ENCODE measurements at regions not wholly inside any gene's neighbourhood (a gene's known extent, or its start where the extent isn't known, plus 50 kb on each side); places are given as distances from the start of the nearest gene placed in this dataset.

GRCh38 chr14:53609009-53609408, 347.6 kb downstream of the BMP4 start:
- H3K4me1 ChIP-seq, result no peaks in the 10 kb centered on the region
- H3K4me3 ChIP-seq (ENCODE audit: low read depth, low read length), result no peak overlapping the region
- no peak overlapping the region for H3K27ac ChIP-seq
- no peak overlapping the region for H3K4me2 ChIP-seq (ENCODE audit: low read length)
- H3K27me3 ChIP-seq (ENCODE audit: control insufficient read depth, insufficient read depth, low read length), result no peaks in the 10 kb centered on the region
- TF ChIP-seq CTCF (IDR thresholded peaks at IDR 0.05), result no peak
- H3K9ac ChIP-seq, result no peak overlapping the region
- H2AFZ ChIP-seq, result no peak overlapping the region
- H3K9me3 ChIP-seq (ENCODE audit: control insufficient read depth, low read length), result no peaks in the 10 kb centered on the region
- no peaks in the 10 kb centered on the region for H3K79me2 ChIP-seq
- H3K36me3 ChIP-seq (ENCODE audit: control insufficient read depth, insufficient read depth, low read length), result no peaks in the 10 kb centered on the region

DNA sequence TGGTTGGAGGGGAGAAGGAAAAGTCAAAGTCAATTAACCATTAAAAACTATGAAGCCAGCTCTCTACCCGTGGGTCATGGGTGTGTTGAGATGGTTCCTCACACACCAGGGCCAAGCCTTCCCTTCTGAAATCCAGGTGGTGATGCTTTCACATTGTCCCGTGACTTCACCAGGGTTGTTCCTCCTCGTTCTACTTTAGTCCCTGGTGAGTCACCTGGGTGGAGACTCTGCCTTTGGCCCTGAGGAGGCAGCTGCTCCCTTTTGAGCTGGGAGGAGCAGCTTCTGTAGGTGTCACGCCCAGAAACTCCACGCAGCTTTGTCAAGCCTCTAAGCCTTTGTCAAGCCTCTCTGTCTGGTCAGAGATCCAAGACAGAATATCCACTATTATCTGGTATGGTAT, 348.3 kb downstream of the BMP4 start:
- no peak overlapping the region for H3K27ac ChIP-seq
- TF ChIP-seq CTCF (IDR thresholded peaks at IDR 0.05), result no peak
- no peaks in the 10 kb centered on the region for H3K36me3 ChIP-seq (ENCODE audit: control insufficient read depth, insufficient read depth, low read length)
- H3K4me1 ChIP-seq, result no peaks in the 10 kb centered on the region
- H3K9ac ChIP-seq, result no peak overlapping the region
- no peak overlapping the region for H2AFZ ChIP-seq
- H3K9me3 ChIP-seq (ENCODE audit: control insufficient read depth, low read length), result no peaks in the 10 kb centered on the region
- H3K4me2 ChIP-seq (ENCODE audit: low read length), result no peak overlapping the region
- H3K79me2 ChIP-seq, result no peaks in the 10 kb centered on the region
- H3K4me3 ChIP-seq (ENCODE audit: low read depth, low read length), result no peak overlapping the region
- no peaks in the 10 kb centered on the region for H3K27me3 ChIP-seq (ENCODE audit: control insufficient read depth, insufficient read depth, low read length)

DNA sequence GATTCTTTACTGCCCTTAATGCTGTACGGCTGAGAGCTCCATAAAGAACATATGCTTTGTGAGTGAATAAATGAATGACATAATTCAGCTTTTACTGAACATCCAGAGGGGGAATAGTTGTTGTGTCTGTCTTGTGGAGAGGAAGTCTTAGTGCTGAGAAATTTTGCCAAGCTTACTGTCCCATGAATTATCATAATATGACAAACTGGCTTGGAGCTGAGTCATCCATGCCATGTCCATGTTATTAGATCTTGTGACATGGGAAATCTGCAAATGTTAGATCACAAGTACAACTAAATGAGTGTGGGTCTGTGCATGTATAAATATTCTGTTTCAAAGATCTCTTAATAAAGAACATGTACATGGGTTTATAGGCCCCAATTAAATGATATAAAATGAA, 350.4 kb downstream of the BMP4 start:
- Histone ChIP-seq H3K36me3 (ENCODE audit: control insufficient read depth, insufficient read depth, low read length) (no peaks in the 10 kb centered on the region), H3K4me2 (ENCODE audit: low read length) (no peak overlapping the region), H3K9me3 (ENCODE audit: control insufficient read depth, low read length) (no peaks in the 10 kb centered on the region), H3K27me3 (ENCODE audit: control insufficient read depth, insufficient read depth, low read length) (no peaks in the 10 kb centered on the region), H3K4me3 (ENCODE audit: low read depth, low read length) (no peak overlapping the region), H3K9ac (no peak overlapping the region), H2AFZ (no peak overlapping the region), H3K27ac (no peak overlapping the region), H3K4me1 (no peaks in the 10 kb centered on the region), H3K79me2 (no peaks in the 10 kb centered on the region)
- TF ChIP-seq CTCF (IDR thresholded peaks at IDR 0.05), result no peak

GRCh38 chr14:53605562-53605961, 351.1 kb downstream of the BMP4 start:
- Histone ChIP-seq H2AFZ (no peak overlapping the region), H3K4me3 (ENCODE audit: low read depth, low read length) (no peak overlapping the region), H3K36me3 (ENCODE audit: control insufficient read depth, insufficient read depth, low read length) (no peaks in the 10 kb centered on the region), H3K4me1 (no peaks in the 10 kb centered on the region), H3K27me3 (ENCODE audit: control insufficient read depth, insufficient read depth, low read length) (no peaks in the 10 kb centered on the region), H3K9ac (no peak overlapping the region), H3K9me3 (ENCODE audit: control insufficient read depth, low read length) (no peaks in the 10 kb centered on the region), H3K79me2 (no peaks in the 10 kb centered on the region), H3K27ac (no peak overlapping the region), H3K4me2 (ENCODE audit: low read length) (no peak overlapping the region)
- no peak for TF ChIP-seq CTCF (IDR thresholded peaks at IDR 0.05)

DNA sequence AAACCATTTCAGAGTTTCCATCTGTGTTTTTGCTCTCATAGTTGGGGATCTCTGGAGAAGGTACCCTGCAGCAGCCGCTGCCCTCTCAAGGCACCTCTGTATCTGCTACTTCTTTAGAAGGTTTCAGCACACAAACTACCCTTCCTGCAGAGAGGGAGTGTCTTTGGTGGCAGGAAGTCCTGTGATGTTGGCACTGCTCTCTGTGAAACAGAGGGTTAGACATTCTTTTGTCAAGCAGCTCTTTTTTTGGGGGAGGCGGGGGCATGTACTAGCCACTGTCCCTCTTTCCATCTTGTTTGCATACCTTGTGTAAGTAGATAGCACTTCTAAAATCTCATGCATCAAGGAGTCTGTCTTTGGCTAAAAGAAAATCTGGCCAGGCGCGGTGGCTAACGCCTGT, 352.6 kb downstream of the BMP4 start:
- Histone ChIP-seq H3K27me3 (ENCODE audit: control insufficient read depth, insufficient read depth, low read length) (no peaks in the 10 kb centered on the region), H3K36me3 (ENCODE audit: control insufficient read depth, insufficient read depth, low read length) (no peaks in the 10 kb centered on the region), H3K4me3 (ENCODE audit: low read depth, low read length) (no peak overlapping the region), H2AFZ (no peak overlapping the region), H3K4me2 (ENCODE audit: low read length) (no peak overlapping the region), H3K27ac (no peak overlapping the region), H3K79me2 (no peaks in the 10 kb centered on the region), H3K9me3 (ENCODE audit: control insufficient read depth, low read length) (no peaks in the 10 kb centered on the region), H3K9ac (no peak overlapping the region), H3K4me1 (no peaks in the 10 kb centered on the region)
- no peak for TF ChIP-seq CTCF (IDR thresholded peaks at IDR 0.05)
